Dermis blood vessel endothelial cell (primary cell): ENCODE measurements at regions not wholly inside any gene's neighbourhood (a gene's known extent, or its start where the extent isn't known, plus 50 kb on each side); places are given as distances from the start of the nearest gene placed in this dataset.

Experiments used
- DNase-seq: peaks from one replicate; pipeline ENCODE4 v3.0.0; 2010

DNA sequence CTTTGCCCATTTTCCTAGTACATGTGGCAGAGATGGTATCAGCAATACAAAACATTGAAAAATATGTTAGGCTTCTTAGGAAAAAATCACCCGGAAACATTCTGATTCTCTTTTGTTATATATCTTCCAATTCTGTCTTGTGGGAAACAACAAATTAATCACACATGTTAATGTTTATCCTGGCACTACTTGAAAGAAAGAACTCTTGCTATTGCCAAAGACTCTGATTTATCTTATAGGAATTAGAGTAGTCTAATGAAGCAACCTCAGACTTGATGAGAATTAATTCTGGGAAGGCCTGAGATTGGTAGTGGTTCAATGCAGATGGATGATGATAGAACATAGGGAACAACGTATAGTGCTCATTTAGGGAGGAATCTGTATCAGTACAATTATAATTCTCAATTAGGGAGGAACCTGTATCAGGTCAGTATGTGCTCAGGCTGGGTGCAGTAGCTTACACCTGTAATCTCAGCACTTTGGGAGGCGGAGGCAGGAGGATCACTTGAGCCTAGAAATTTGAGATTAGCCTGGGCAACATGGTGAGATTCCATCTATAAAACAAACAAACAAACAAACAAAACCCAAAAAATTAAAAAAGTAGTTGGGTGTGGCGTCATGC lies 50.7 kb downstream of the TAS2R16 start:
- peak; percentile 8 for DNase-seq

DNA sequence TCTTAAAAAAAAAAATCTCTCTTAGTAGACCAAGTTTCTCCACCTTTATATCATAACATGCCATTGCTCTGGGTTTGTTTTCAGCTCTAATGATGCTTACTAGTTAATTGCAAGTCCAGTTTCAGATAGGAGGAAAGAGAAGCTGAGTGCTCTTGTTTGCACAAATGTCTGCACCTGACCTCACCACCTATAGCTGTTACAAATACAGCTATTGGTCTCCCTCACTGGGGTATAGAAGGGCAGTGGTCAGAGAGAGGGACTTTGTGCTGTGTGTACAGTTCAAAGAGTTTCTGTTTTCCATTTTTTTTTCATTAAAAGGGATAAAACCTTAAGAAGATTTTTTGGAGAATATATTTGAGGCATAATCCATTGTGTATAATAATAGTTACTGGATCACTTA lies 52.7 kb downstream of the TAS2R16 start:
- no peak for DNase-seq

DNA sequence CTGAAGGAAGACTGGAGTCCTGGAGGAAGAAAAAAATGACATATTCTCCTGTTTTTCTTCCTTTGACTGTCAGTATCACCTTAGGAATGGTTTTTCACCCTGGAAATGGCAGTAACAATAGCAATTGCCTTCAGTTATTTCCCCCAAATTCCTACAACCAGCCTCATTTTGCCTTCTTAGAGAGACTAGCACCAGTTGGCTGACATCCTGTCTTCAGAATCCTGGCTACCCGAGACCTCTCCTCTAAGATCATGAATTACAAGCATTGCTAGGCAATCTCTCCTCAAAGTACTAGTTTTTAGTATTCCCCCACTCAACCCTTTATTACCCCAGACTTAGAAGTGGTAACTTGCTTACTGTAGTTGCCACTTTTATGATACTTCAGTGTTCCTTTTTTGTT lies 53.4 kb downstream of the TAS2R16 start:
- no peak for DNase-seq
